GM12878 (cell line): ENCODE measurements at regions not wholly inside any gene's neighbourhood (a gene's known extent, or its start where the extent isn't known, plus 50 kb on each side); places are given as distances from the start of the nearest gene placed in this dataset.

Experiments
- CTCF ChIP-seq, 3 experiments: IDR thresholded peaks in 2 of 3; conservative IDR thresholded peaks in 1 of 3; 2 replicates each; pipeline ENCODE4 v1.5.1; 2011; ENCODE audit warnings: low read depth in 3 of 3, low read length in 3 of 3, mild to moderate bottlenecking in 3 of 3, control low read depth in 2 of 3, moderate library complexity in 2 of 3, inconsistent platforms in 1 of 3, mixed read lengths in 1 of 3; ENCODE audit not compliant: control insufficient read depth in 2 of 3, insufficient read depth in 1 of 3; ENCODE audit errors: extremely low read depth in 1 of 3
- IKZF1 ChIP-seq: fragments of 450-650 bp; conservative IDR thresholded peaks from 2 replicates; pipeline ENCODE4 v1.6.1; 2017; ENCODE audit warnings: antibody characterized with exemption, mild to moderate bottlenecking
- NR2C2 ChIP-seq: IDR thresholded peaks from 2 replicates; pipeline ENCODE4 v1.6.1; 2011; ENCODE audit warnings: borderline replicate concordance, low read depth; ENCODE audit not compliant: control insufficient read depth, insufficient read length
- POLR2A ChIP-seq: IDR thresholded peaks from 2 replicates; pipeline ENCODE4 v1.6.1; 2011; ENCODE audit warnings: low read depth, mild to moderate bottlenecking, low read length
- SIX5 ChIP-seq: IDR thresholded peaks from 2 replicates; pipeline ENCODE4 v1.6.1; 2011; ENCODE audit warnings: mild to moderate bottlenecking, low read depth, low read length, moderate library complexity; ENCODE audit not compliant: severe bottlenecking

GRCh38 chr22:48340727-48341709, 1486.7 kb downstream of the BRD1 start:
- TF ChIP-seq SIX5 (no peak), NR2C2 (no peak), POLR2A (no peak), CTCF (IDR thresholded peaks at IDR 0.05 in 2 of 3, conservative IDR thresholded peaks at IDR 0.05 in 1 of 3; ENCODE audit: control insufficient read depth in 2 of 3, extremely low read depth in 1 of 3, insufficient read depth in 1 of 3, low read depth in 3 of 3, low read length in 3 of 3) (no peak), IKZF1 (no peak)
